H1 (cell line): ENCODE measurements at regions not wholly inside any gene's neighbourhood (a gene's known extent, or its start where the extent isn't known, plus 50 kb on each side); places are given as distances from the start of the nearest gene placed in this dataset.

Experiments used
- CTCF ChIA-PET: fragments of 300-600 bp; sonication (Branson Sonifier 250); formaldehyde crosslinking; loops from one replicate; lab custom pipeline; 2021; ENCODE audit not compliant: partially characterized antibody; lab: Charles Lee
- POLR2A ChIA-PET: fragments of 300-600 bp; sonication (Branson Sonifier 250); formaldehyde crosslinking; loops from one replicate; lab custom pipeline; 2021; ENCODE audit warnings: inconsistent platforms; ENCODE audit not compliant: partially characterized antibody; lab: Charles Lee
- DNase-seq, 2 experiments: peaks; one replicate each; pipeline versions ENCODE4 v3.0.0 to v3.0.0-alpha.2; 2010 to 2022; ENCODE audit warnings: low spot score in 2 of 2, low read depth in 1 of 2, mixed read lengths in 1 of 2
- FAIRE-seq: peaks from 2 replicates; lab custom pipeline; 2011; peaks lifted over from hg19 to GRCh38; lab: Jason Lieb, UNC
- H2AFZ ChIP-seq: 2 replicates; pipeline ENCODE4 v1.8.1; 2012; ENCODE audit warnings: low read length, inconsistent platforms
- H2AK5ac ChIP-seq: 2 replicates; pipeline ENCODE4 v1.6.1; 2013; ENCODE audit warnings: low read depth, low read length
- H2BK120ac ChIP-seq: replicated peaks from 2 replicates; pipeline ENCODE3; 2013; ENCODE audit warnings: low read depth, low read length, inconsistent platforms
- H2BK12ac ChIP-seq: 2 replicates; pipeline ENCODE4 v1.6.1; 2013; ENCODE audit warnings: low read depth, low read length
- H2BK15ac ChIP-seq: 2 replicates; pipeline ENCODE4 v1.6.1; 2013; ENCODE audit warnings: low read length
- H2BK20ac ChIP-seq: 2 replicates; pipeline ENCODE4 v1.6.1; 2013; ENCODE audit warnings: low read length
- H2BK5ac ChIP-seq: 2 replicates; pipeline ENCODE4 v1.6.1; 2013; ENCODE audit warnings: low read depth, low read length
- H3K14ac ChIP-seq: 2 replicates; pipeline ENCODE4 v1.6.1; 2013; ENCODE audit warnings: inconsistent platforms; ENCODE audit not compliant: insufficient read length
- H3K18ac ChIP-seq: 2 replicates; pipeline ENCODE4 v1.6.1; 2013; ENCODE audit warnings: low read length; ENCODE audit errors: extremely low read depth
- H3K23ac ChIP-seq: 2 replicates; pipeline ENCODE4 v1.6.1; 2013; ENCODE audit warnings: inconsistent platforms; ENCODE audit not compliant: insufficient read length
- H3K23me2 ChIP-seq: 2 replicates; pipeline ENCODE4 v1.6.1; 2013; ENCODE audit warnings: low read depth, low read length
- H3K27ac ChIP-seq: 2 replicates; pipeline ENCODE4 v1.6.1; 2011; ENCODE audit warnings: low read depth, low read length, inconsistent platforms
- H3K27me3 ChIP-seq, 4 experiments: replicated peaks in 1 of 4; 1 replicate in 1 of 4; 2 replicates in 3 of 4; pipeline versions ENCODE4 v1.6.1 to v1.8.1; 2011 to 2013; ENCODE audit warnings: low read length in 3 of 4, mild to moderate bottlenecking in 3 of 4, inconsistent platforms in 2 of 4, mixed read lengths in 2 of 4, moderate library complexity in 1 of 4; ENCODE audit not compliant: control insufficient read depth in 3 of 4, insufficient read depth in 3 of 4; ENCODE audit errors: extremely low read depth in 1 of 4
- H3K36me3 ChIP-seq, 4 experiments: 2 replicates each; pipeline versions ENCODE4 v1.6.1 to v1.8.1; 2011 to 2013; ENCODE audit warnings: mild to moderate bottlenecking in 4 of 4, low read length in 3 of 4, moderate library complexity in 2 of 4, control low read depth in 1 of 4, inconsistent platforms in 1 of 4; ENCODE audit not compliant: insufficient read depth in 4 of 4, control insufficient read depth in 2 of 4
- H3K4ac ChIP-seq: replicated peaks from 2 replicates; pipeline ENCODE3; 2013; ENCODE audit warnings: low read length, low read depth, mixed read lengths, inconsistent platforms; ENCODE audit not compliant: insufficient read length
- H3K4me1 ChIP-seq, 4 experiments: replicated peaks in 1 of 4; 1 replicate in 1 of 4; 2 replicates in 3 of 4; pipeline versions ENCODE4 v1.6.1 to v1.8.1; 2011 to 2013; ENCODE audit warnings: low read length in 3 of 4, inconsistent platforms in 2 of 4, mixed read lengths in 1 of 4; ENCODE audit not compliant: insufficient read depth in 4 of 4, control insufficient read depth in 3 of 4
- H3K4me2 ChIP-seq, 2 experiments: 2 replicates each; pipeline versions ENCODE4 v1.6.1 to v1.8.1; 2011 to 2013; ENCODE audit warnings: low read depth in 2 of 2, low read length in 2 of 2, control low read depth in 1 of 2, inconsistent platforms in 1 of 2, mild to moderate bottlenecking in 1 of 2; ENCODE audit not compliant: insufficient read depth in 1 of 2
- H3K4me3 ChIP-seq, 4 experiments: fragments of 200-600, 300-600 bp in 1 of 4; sonication (generic), shearing (Covaris generic), sonication (Bioruptor Twin) in 1 of 4; 2 replicates each; pipeline versions ENCODE4 v1.5.1 to v1.8.1; 2011 to 2016; ENCODE audit warnings: low read length in 4 of 4, low read depth in 3 of 4, control low read depth in 2 of 4, inconsistent platforms in 2 of 4, mild to moderate bottlenecking in 2 of 4, mixed read lengths in 1 of 4, moderate library complexity in 1 of 4; ENCODE audit not compliant: insufficient read depth in 2 of 4; ENCODE audit errors: extremely low read depth in 1 of 4
- H3K56ac ChIP-seq: replicated peaks from 2 replicates; pipeline ENCODE3; 2013; ENCODE audit warnings: low read depth, mild to moderate bottlenecking, mixed read lengths, low read length, inconsistent platforms; ENCODE audit not compliant: insufficient read length
- H3K79me1 ChIP-seq: 2 replicates; pipeline ENCODE4 v1.6.1; 2013; ENCODE audit warnings: low read depth, low read length, control low read depth
- H3K79me2 ChIP-seq, 2 experiments: 2 replicates each; pipeline versions ENCODE4 v1.6.1 to v1.8.1; 2012 to 2013; ENCODE audit warnings: low read length in 2 of 2, mild to moderate bottlenecking in 2 of 2, inconsistent platforms in 1 of 2; ENCODE audit not compliant: insufficient read depth in 2 of 2, control insufficient read depth in 1 of 2
- H3K9ac ChIP-seq, 4 experiments: replicated peaks in 1 of 4; 1 replicate in 1 of 4; 2 replicates in 3 of 4; pipeline versions ENCODE4 v1.6.1 to v1.8.1; 2011 to 2013; ENCODE audit warnings: low read depth in 3 of 4, low read length in 3 of 4, control low read depth in 2 of 4, mild to moderate bottlenecking in 2 of 4, moderate library complexity in 2 of 4, inconsistent platforms in 1 of 4; ENCODE audit errors: extremely low read depth in 1 of 4
- H3K9me3 ChIP-seq, 2 experiments: 2 replicates each; pipeline versions ENCODE4 v1.6.1 to v1.8.1; 2012 to 2013; ENCODE audit warnings: mild to moderate bottlenecking in 2 of 2, moderate library complexity in 2 of 2, control low read depth in 1 of 2, inconsistent platforms in 1 of 2, low read depth in 1 of 2, low read length in 1 of 2, mixed read lengths in 1 of 2; ENCODE audit not compliant: insufficient read depth in 2 of 2
- H4K20me1 ChIP-seq, 2 experiments: replicated peaks in 1 of 2; 2 replicates each; pipeline versions ENCODE3 to v1.8.1; 2011 to 2013; ENCODE audit warnings: inconsistent platforms in 2 of 2, low read length in 2 of 2, mild to moderate bottlenecking in 1 of 2; ENCODE audit not compliant: insufficient read depth in 2 of 2, control insufficient read depth in 1 of 2
- H4K5ac ChIP-seq: 2 replicates; pipeline ENCODE4 v1.6.1; 2013; ENCODE audit warnings: low read length, low read depth, mixed read lengths, inconsistent platforms; ENCODE audit not compliant: insufficient read length
- H4K8ac ChIP-seq: 2 replicates; pipeline ENCODE4 v1.8.0; 2013; ENCODE audit warnings: mild to moderate bottlenecking, moderate library complexity, low read length, inconsistent platforms; ENCODE audit not compliant: insufficient read depth; ENCODE audit errors: extremely low read depth
- H4K91ac ChIP-seq: replicated peaks from 2 replicates; pipeline ENCODE3; 2013; ENCODE audit warnings: low read length, mixed read lengths, inconsistent platforms; ENCODE audit not compliant: insufficient read length
- ZNF274 ChIP-seq: IDR thresholded peaks from 2 replicates; pipeline ENCODE4 v1.7.0; 2012; ENCODE audit warnings: low read length, borderline replicate concordance; ENCODE audit errors: extremely low read depth
- WGBS, 2 experiments: shearing (Covaris generic) in 1 of 2; methylation state at CpG; one replicate each; pipeline versions ENCODE4 v1.1.6 to v1.1.7; 2013 to 2015; ENCODE audit warnings: low lambda C conversion rate in 2 of 2, mixed read lengths in 2 of 2, inconsistent platforms in 1 of 2, low coverage in 1 of 2, missing lambda C conversion rate in 1 of 2; ENCODE audit not compliant: insufficient replicate concordance in 2 of 2, insufficient coverage in 1 of 2, insufficient read length in 1 of 2; ENCODE audit errors: extremely low coverage in 1 of 2, missing lambda C conversion rate in 1 of 2; 5-methylcytosine and 5-hydroxymethylcytosine counted together
- TF ChIP-seq, protein P1 (sequence below): IDR thresholded peaks from 2 replicates; pipeline ENCODE4 v1.6.1; 2011; ENCODE audit warnings: low read length, improper control_type of control experiment

- Histone ChIP-seq H2BK5ac (no peak overlapping the region), H4K5ac (no peak overlapping the region), H3K27ac (no peak overlapping the region), H2BK120ac (no peak overlapping the region), H3K9me3 (no peaks in the 10 kb centered on the region), H3K79me2 (no peaks in the 10 kb centered on the region), H3K79me1 (no peaks in the 10 kb centered on the region), H3K14ac (no peak overlapping the region), H3K4me1 (peaks cover 0 to 2% (median 0%) of the 10 kb centered on the region in 4 experiments; a peak in 1 of 7 replicates), H3K18ac (no peak overlapping the region), H2AFZ (peak overlapping the region; percentile 51; the same call in 1 of the 2 replicates), H4K8ac (peak overlapping the region; percentile 1; the same call in 1 of the 2 replicates), H3K36me3 (no peaks in the 10 kb centered on the region), H3K4ac (no peak overlapping the region), H3K23me2 (no peaks in the 10 kb centered on the region), H3K56ac (no peak overlapping the region), H3K4me3 (no peak overlapping the region), H3K9ac (no peak overlapping the region), H3K4me2 (no peak overlapping the region), H4K91ac (no peak overlapping the region)
- WGBS, 2 experiments = 92% methylated on average over 13 of the region's 13 CpGs; no CpG with 5 or more reads in 1 of the 2 experiments
- no peak for FAIRE-seq
- DNase-seq = no peak
- CTCF ChIA-PET = interaction anchor here (1.0 to 2.4 kb wide), 5 partner anchors 11 to 90 kb away, joined by 3 to 7 read pairs (median 3); no protein-coding TSS in a partner anchor
- no peak for TF ChIP-seq ZNF274
- TF ChIP-seq, protein P1, sequence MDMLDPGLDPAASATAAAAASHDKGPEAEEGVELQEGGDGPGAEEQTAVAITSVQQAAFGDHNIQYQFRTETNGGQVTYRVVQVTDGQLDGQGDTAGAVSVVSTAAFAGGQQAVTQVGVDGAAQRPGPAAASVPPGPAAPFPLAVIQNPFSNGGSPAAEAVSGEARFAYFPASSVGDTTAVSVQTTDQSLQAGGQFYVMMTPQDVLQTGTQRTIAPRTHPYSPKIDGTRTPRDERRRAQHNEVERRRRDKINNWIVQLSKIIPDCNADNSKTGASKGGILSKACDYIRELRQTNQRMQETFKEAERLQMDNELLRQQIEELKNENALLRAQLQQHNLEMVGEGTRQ = no peak
- TF ChIP-seq, all 59 proteins: peak for 0
- Histone ChIP-seq H3K23ac (no peak overlapping the region), H2BK12ac (no peak overlapping the region), H2BK20ac (no peak overlapping the region), H2AK5ac (no peak overlapping the region), H4K20me1 (no peaks in the 10 kb centered on the region), H2BK15ac (no peak overlapping the region; the same call in 1 of the 2 replicates), H3K27me3 (no peaks in the 10 kb centered on the region; a peak in 1 of 7 replicates)
- POLR2A ChIA-PET = no interaction called here
Observed at GRCh38 chr2:46849721-46850556, 65.7 kb downstream of the MCFD2 start.
